Mucosa of rectum (tissue), 2 donors: ENCODE measurements at regions not wholly inside any gene's neighbourhood (a gene's known extent, or its start where the extent isn't known, plus 50 kb on each side); places are given as distances from the start of the nearest gene placed in this dataset.
"Not testable (repeated sequence)": the region's sequence is repeated elsewhere in the genome, so short reads cannot be mapped to it uniquely, and the experiment has no call there.

Source experiments
- H3K27ac ChIP-seq, 2 donors: one replicate each; pipeline ENCODE4 v1.7.0; 2013; ENCODE audit warnings: inconsistent platforms in 2 of 2, low read depth in 2 of 2, low read length in 2 of 2
- H3K27me3 ChIP-seq, 2 donors: one replicate each; pipeline ENCODE4 v1.7.0; 2013; ENCODE audit warnings: low read length in 2 of 2; ENCODE audit not compliant: control insufficient read depth in 2 of 2, insufficient read depth in 2 of 2
- H3K36me3 ChIP-seq, 2 donors: one replicate each; pipeline ENCODE4 v1.7.0; 2013; ENCODE audit warnings: low read length in 2 of 2; ENCODE audit not compliant: control insufficient read depth in 2 of 2, insufficient read depth in 2 of 2
- H3K4me1 ChIP-seq, 2 donors: one replicate each; pipeline ENCODE4 v1.7.0; 2013; ENCODE audit warnings: low read length in 2 of 2, mild to moderate bottlenecking in 1 of 2; ENCODE audit not compliant: control insufficient read depth in 2 of 2, insufficient read depth in 2 of 2
- H3K4me3 ChIP-seq, 2 donors: one replicate each; pipeline ENCODE4 v1.7.0; 2013; ENCODE audit warnings: low read length in 2 of 2
- H3K9ac ChIP-seq, 2 donors: one replicate each; pipeline ENCODE4 v1.7.0; 2013; ENCODE audit warnings: low read length in 2 of 2, low read depth in 1 of 2, mild to moderate bottlenecking in 1 of 2
- H3K9me3 ChIP-seq, 2 donors: one replicate each; pipeline ENCODE4 v1.7.0; 2013; ENCODE audit warnings: low read length in 2 of 2; ENCODE audit not compliant: control insufficient read depth in 2 of 2
- donor health status: healthy.
- donor health status: Normal muscosa, but diverticular disease.

GRCh38 chr6:76959177-76959576 lies 504.1 kb downstream of the HTR1B start:
- not testable (repeated sequence) for H3K4me3 ChIP-seq, H3K9ac ChIP-seq, H3K36me3 ChIP-seq, H3K27me3 ChIP-seq, H3K4me1 ChIP-seq, H3K9me3 ChIP-seq, H3K27ac ChIP-seq

GRCh38 chr6:76942203-76942966 lies 520.9 kb downstream of the HTR1B start:
- Histone ChIP-seq H3K27ac (no peak overlapping the region), H3K4me1 (no peaks in the 10 kb centered on the region), H3K4me3 (no peak overlapping the region), H3K36me3 (no peaks in the 10 kb centered on the region), H3K9me3 (no peaks in the 10 kb centered on the region), H3K27me3 (no peaks in the 10 kb centered on the region), H3K9ac (no peak overlapping the region)

GRCh38 chr6:76940191-76940590 lies 523.1 kb downstream of the HTR1B start:
- Histone ChIP-seq H3K27ac (no peak overlapping the region), H3K4me1 (no peaks in the 10 kb centered on the region), H3K9me3 (no peaks in the 10 kb centered on the region), H3K36me3 (no peaks in the 10 kb centered on the region), H3K9ac (no peak overlapping the region), H3K27me3 (no peaks in the 10 kb centered on the region), H3K4me3 (no peak overlapping the region)

- no peak overlapping the region for H3K4me3 ChIP-seq
- H3K27me3 ChIP-seq: no peaks in the 10 kb centered on the region
- no peak overlapping the region for H3K9ac ChIP-seq
- H3K4me1 ChIP-seq: no peaks in the 10 kb centered on the region
- H3K27ac ChIP-seq: no peak overlapping the region
- H3K9me3 ChIP-seq: no peaks in the 10 kb centered on the region
- H3K36me3 ChIP-seq: no peaks in the 10 kb centered on the region
Observed at GRCh38 chr6:76914737-76915136, 548.6 kb downstream of the HTR1B start.

DNA sequence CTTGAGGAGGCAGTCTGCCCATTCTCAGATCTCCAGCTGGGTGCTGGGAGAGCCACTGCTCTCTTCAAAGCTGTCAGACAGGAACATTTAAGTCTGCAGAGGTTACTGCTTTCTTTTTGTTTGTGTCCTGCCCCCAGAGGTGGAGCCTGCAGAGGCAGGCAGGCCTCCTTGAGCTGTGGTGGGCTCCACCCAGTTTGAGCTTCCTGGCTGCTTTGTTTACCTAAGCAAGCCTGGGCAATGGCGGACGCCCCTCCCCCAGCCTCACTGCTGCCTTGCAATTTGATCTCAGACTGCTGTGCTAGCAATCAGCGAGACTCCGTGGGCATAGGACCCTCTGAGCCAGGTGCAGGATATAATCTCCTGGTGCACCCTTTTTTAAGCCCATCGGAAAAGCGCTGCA lies 557.8 kb downstream of the HTR1B start:
- not testable (repeated sequence) for H3K4me1 ChIP-seq, H3K27me3 ChIP-seq, H3K36me3 ChIP-seq, H3K9ac ChIP-seq, H3K4me3 ChIP-seq, H3K9me3 ChIP-seq, H3K27ac ChIP-seq

- Histone ChIP-seq H3K9ac (no peak overlapping the region), H3K27ac (no peak overlapping the region), H3K9me3 (peaks cover 0 to 3% of the 10 kb centered on the region in 2 donors), H3K4me3 (no peak overlapping the region), H3K36me3 (no peaks in the 10 kb centered on the region), H3K4me1 (no peaks in the 10 kb centered on the region), H3K27me3 (no peaks in the 10 kb centered on the region)
Observed at GRCh38 chr6:76892542-76892941, 570.7 kb downstream of the HTR1B start.

GRCh38 chr6:76888351-76888750 lies 574.9 kb downstream of the HTR1B start:
- H3K9ac ChIP-seq: no peak overlapping the region
- H3K27me3 ChIP-seq: no peaks in the 10 kb centered on the region
- no peaks in the 10 kb centered on the region for H3K36me3 ChIP-seq
- no peaks in the 10 kb centered on the region for H3K9me3 ChIP-seq
- H3K4me3 ChIP-seq: no peak overlapping the region
- no peaks in the 10 kb centered on the region for H3K4me1 ChIP-seq
- H3K27ac ChIP-seq: no peak overlapping the region

GRCh38 chr6:76886900-76887299 lies 576.4 kb downstream of the HTR1B start:
- Histone ChIP-seq H3K36me3 (no peaks in the 10 kb centered on the region), H3K9ac (no peak overlapping the region), H3K27ac (no peak overlapping the region), H3K27me3 (no peaks in the 10 kb centered on the region), H3K9me3 (no peaks in the 10 kb centered on the region), H3K4me1 (no peaks in the 10 kb centered on the region), H3K4me3 (no peak overlapping the region)

DNA sequence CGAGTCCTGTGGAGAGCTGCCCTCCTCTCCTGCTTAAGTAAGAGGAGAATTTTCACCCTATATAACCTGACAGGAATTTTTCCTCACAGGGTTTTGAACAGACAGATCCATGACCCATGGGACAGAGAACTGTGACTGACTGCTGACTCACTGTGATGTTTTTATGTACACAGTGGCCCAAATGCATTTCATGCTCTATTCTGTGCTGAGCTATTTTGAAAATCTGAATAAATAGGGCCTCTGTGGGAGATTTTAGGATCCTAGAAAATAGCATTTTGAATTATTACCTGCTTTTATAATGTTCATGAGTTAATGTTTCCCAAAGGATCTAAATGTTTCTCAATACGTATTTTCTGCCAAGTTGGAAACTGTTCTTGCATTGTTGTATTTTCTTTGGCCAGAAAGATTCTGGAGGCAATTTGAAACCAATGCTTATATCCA lies 577.4 kb downstream of the HTR1B start:
- Histone ChIP-seq H3K4me1 (no peaks in the 10 kb centered on the region), H3K9me3 (no peaks in the 10 kb centered on the region), H3K4me3 (no peak overlapping the region), H3K36me3 (no peaks in the 10 kb centered on the region), H3K9ac (no peak overlapping the region), H3K27ac (no peak overlapping the region), H3K27me3 (no peaks in the 10 kb centered on the region)

GRCh38 chr6:76881414-76881813 lies 581.9 kb downstream of the HTR1B start:
- H3K36me3 ChIP-seq: no peaks in the 10 kb centered on the region
- no peaks in the 10 kb centered on the region for H3K4me1 ChIP-seq
- no peak overlapping the region for H3K27ac ChIP-seq
- H3K9ac ChIP-seq: no peak overlapping the region
- H3K27me3 ChIP-seq: no peaks in the 10 kb centered on the region
- H3K9me3 ChIP-seq: no peaks in the 10 kb centered on the region
- no peak overlapping the region for H3K4me3 ChIP-seq
